H9 (cell line): ENCODE measurements at regions not wholly inside any gene's neighbourhood (a gene's known extent, or its start where the extent isn't known, plus 50 kb on each side); places are given as distances from the start of the nearest gene placed in this dataset.
"Not testable (repeated sequence)": the region's sequence is repeated elsewhere in the genome, so short reads cannot be mapped to it uniquely, and the experiment has no call there.

Experiments used
- DNase-seq: peaks from one replicate; pipeline ENCODE4 v3.0.0-alpha.2; 2017
- H2AFZ ChIP-seq: one replicate; pipeline ENCODE4 v1.6.1; 2013; ENCODE audit warnings: mild to moderate bottlenecking, low read length, control low read depth, moderate library complexity
- H2AK5ac ChIP-seq: 2 replicates; pipeline ENCODE4 v1.6.1; 2013; ENCODE audit warnings: low read length, control low read depth, mixed read lengths; ENCODE audit not compliant: insufficient read length
- H2BK120ac ChIP-seq: one replicate; pipeline ENCODE4 v1.6.1; 2013; ENCODE audit warnings: low read depth, mild to moderate bottlenecking, low read length, control low read depth, inconsistent platforms; ENCODE audit not compliant: poor library complexity, severe bottlenecking
- H2BK12ac ChIP-seq: 2 replicates; pipeline ENCODE4 v1.6.1; 2013; ENCODE audit warnings: low read length, control low read depth, mixed read lengths, low read depth; ENCODE audit not compliant: insufficient read length
- H2BK15ac ChIP-seq: 2 replicates; pipeline ENCODE4 v1.6.1; 2013; ENCODE audit warnings: low read depth, low read length, control low read depth
- H2BK20ac ChIP-seq: one replicate; pipeline ENCODE4 v1.6.1; 2013; ENCODE audit warnings: low read depth, mild to moderate bottlenecking, low read length, control low read depth, inconsistent platforms; ENCODE audit not compliant: poor library complexity, severe bottlenecking
- H2BK5ac ChIP-seq: 2 replicates; pipeline ENCODE4 v1.6.1; 2013; ENCODE audit warnings: low read length, control low read depth, mixed read lengths; ENCODE audit not compliant: insufficient read length
- H3K14ac ChIP-seq: 2 replicates; pipeline ENCODE4 v1.6.1; 2013; ENCODE audit warnings: low read length, control low read depth; ENCODE audit not compliant: insufficient read depth
- H3K18ac ChIP-seq: 2 replicates; pipeline ENCODE4 v1.6.1; 2013; ENCODE audit warnings: low read depth, mild to moderate bottlenecking, mixed read lengths, low read length, control low read depth; ENCODE audit not compliant: insufficient read length
- H3K23ac ChIP-seq: 2 replicates; pipeline ENCODE4 v1.6.1; 2013; ENCODE audit warnings: low read length, control low read depth, mixed read lengths, low read depth; ENCODE audit not compliant: insufficient read length
- H3K23me2 ChIP-seq: 2 replicates; pipeline ENCODE4 v1.6.1; 2013; ENCODE audit warnings: low read depth, mild to moderate bottlenecking, mixed read lengths, low read length, control low read depth; ENCODE audit not compliant: insufficient read length, poor library complexity, severe bottlenecking
- H3K27ac ChIP-seq: 2 replicates; pipeline ENCODE4 v1.5.1; 2013; ENCODE audit warnings: low read length, control low read depth, mixed read lengths, low read depth; ENCODE audit not compliant: insufficient read length
- H3K27me3 ChIP-seq: 2 replicates; pipeline ENCODE4 v1.6.1; 2013; ENCODE audit warnings: low read length, control low read depth, inconsistent platforms; ENCODE audit not compliant: insufficient read depth
- H3K4ac ChIP-seq: 2 replicates; pipeline ENCODE4 v1.6.1; 2013; ENCODE audit warnings: low read depth, mild to moderate bottlenecking, control low read depth, inconsistent platforms, low read length, moderate library complexity
- H3K4me1 ChIP-seq: 2 replicates; pipeline ENCODE4 v1.6.1; 2013; ENCODE audit warnings: low read length, control low read depth, inconsistent platforms; ENCODE audit not compliant: insufficient read depth
- H3K4me2 ChIP-seq: 2 replicates; pipeline ENCODE4 v1.6.1; 2013; ENCODE audit warnings: low read length, control low read depth, mixed read lengths; ENCODE audit not compliant: insufficient read length, insufficient read depth
- H3K56ac ChIP-seq: 2 replicates; pipeline ENCODE4 v1.6.1; 2013; ENCODE audit warnings: low read depth, mild to moderate bottlenecking, mixed read lengths, low read length, control low read depth; ENCODE audit not compliant: insufficient read length
- H3K79me1 ChIP-seq: 2 replicates; pipeline ENCODE4 v1.6.1; 2013; ENCODE audit warnings: low read depth, mild to moderate bottlenecking, moderate library complexity, low read length, control low read depth, inconsistent platforms; ENCODE audit not compliant: insufficient read depth, poor library complexity, severe bottlenecking
- H3K79me2 ChIP-seq: 2 replicates; pipeline ENCODE4 v1.6.1; 2013; ENCODE audit warnings: low read length, control low read depth, inconsistent platforms; ENCODE audit not compliant: insufficient read depth
- H3K9ac ChIP-seq: 2 replicates; pipeline ENCODE4 v1.6.1; 2013; ENCODE audit warnings: low read length, control low read depth, mixed read lengths; ENCODE audit not compliant: insufficient read length; ENCODE audit errors: extremely low read depth
- H3K9me3 ChIP-seq: one replicate; pipeline ENCODE4 v1.6.1; 2013; ENCODE audit warnings: low read depth, low read length, inconsistent platforms; ENCODE audit not compliant: control insufficient read depth
- H3T11ph ChIP-seq: one replicate; pipeline ENCODE4 v1.6.1; 2013; ENCODE audit warnings: mild to moderate bottlenecking, low read length, control low read depth, inconsistent platforms
- H4K20me1 ChIP-seq: one replicate; pipeline ENCODE4 v1.6.1; 2013; ENCODE audit not compliant: control insufficient read depth, insufficient read length, insufficient read depth
- H4K5ac ChIP-seq: 2 replicates; pipeline ENCODE4 v1.6.1; 2013; ENCODE audit warnings: low read depth, mild to moderate bottlenecking, mixed read lengths, low read length, control low read depth; ENCODE audit not compliant: insufficient read length
- H4K8ac ChIP-seq: replicated peaks from 2 replicates; pipeline ENCODE4 v1.6.1; 2013; ENCODE audit warnings: low read length, control low read depth, mixed read lengths, low read depth; ENCODE audit not compliant: insufficient read length
- H4K91ac ChIP-seq: 2 replicates; pipeline ENCODE4 v1.6.1; 2013; ENCODE audit warnings: low read depth, mild to moderate bottlenecking, moderate library complexity, mixed read lengths, low read length, control low read depth; ENCODE audit not compliant: insufficient read length
- H3K27ac Mint-ChIP-seq, 3 experiments: 2 replicates in 2 of 3; 3 replicates in 1 of 3; pipeline ENCODE4 v1.8.0; 2020 to 2021; ENCODE audit warnings: mixed read lengths in 3 of 3, mild to moderate bottlenecking in 1 of 3, moderate library complexity in 1 of 3
- H3K27me3 Mint-ChIP-seq: 2 replicates; pipeline ENCODE4 v1.8.0; 2021; ENCODE audit warnings: low read depth, mild to moderate bottlenecking, moderate library complexity, mixed read lengths
- H3K36me3 Mint-ChIP-seq, 3 experiments: 2 replicates in 2 of 3; 3 replicates in 1 of 3; pipeline ENCODE4 v1.8.0; 2020 to 2021; ENCODE audit warnings: low read depth in 3 of 3, mixed read lengths in 3 of 3; ENCODE audit not compliant: insufficient read depth in 1 of 3
- H3K4me1 Mint-ChIP-seq, 2 experiments: 2 replicates each; pipeline ENCODE4 v1.8.0; 2020; ENCODE audit warnings: mixed read lengths in 2 of 2
- H3K4me3 Mint-ChIP-seq, 2 experiments: 2 replicates in 1 of 2; 3 replicates in 1 of 2; pipeline ENCODE4 v1.8.0; 2020 to 2021; ENCODE audit warnings: mild to moderate bottlenecking in 2 of 2, mixed read lengths in 2 of 2, moderate library complexity in 1 of 2
- H3K9me3 Mint-ChIP-seq, 2 experiments: 2 replicates in 1 of 2; 3 replicates in 1 of 2; pipeline ENCODE4 v1.8.0; 2020; ENCODE audit warnings: mild to moderate bottlenecking in 2 of 2, mixed read lengths in 2 of 2, moderate library complexity in 1 of 2
- WGBS: extraction: QIAGEN DNeasy Blood & Tissue Kit; methylation state at CpG from one replicate; pipeline ENCODE4 v1.1.7; 2013; ENCODE audit warnings: missing lambda C conversion rate, low lambda C conversion rate, mixed read lengths; ENCODE audit not compliant: insufficient read length; ENCODE audit errors: extremely low coverage; 5-methylcytosine and 5-hydroxymethylcytosine counted together
- TF ChIP-seq, protein P1 (sequence below): fragments of 200-600 bp; sonication (generic); conservative IDR thresholded peaks from 3 replicates; pipeline ENCODE4 v1.8.0; 2021; ENCODE audit warnings: antibody characterized with exemption, mild to moderate bottlenecking

DNA sequence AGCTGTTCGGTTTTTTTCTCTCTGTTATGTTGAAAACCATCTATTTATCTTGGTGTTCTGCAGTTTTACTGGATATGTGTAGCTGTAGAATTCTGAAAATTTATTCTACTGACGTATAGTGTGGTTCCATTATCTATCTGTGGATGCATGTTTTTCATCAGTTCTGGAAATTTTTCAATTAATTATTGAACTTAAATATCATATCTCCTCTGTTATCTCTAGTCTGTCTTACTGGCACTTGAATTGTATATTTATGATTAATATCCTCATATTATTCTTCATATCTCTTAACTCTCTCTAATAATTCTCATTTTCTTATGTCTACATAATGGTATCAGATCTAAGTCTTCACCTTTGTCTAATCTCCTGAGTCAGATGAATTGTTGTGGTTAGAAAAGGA is 501.7 kb downstream of the STK39 start:
- Histone ChIP-seq H3K4ac (no peak overlapping the region), H3K9ac (no peak overlapping the region)

DNA sequence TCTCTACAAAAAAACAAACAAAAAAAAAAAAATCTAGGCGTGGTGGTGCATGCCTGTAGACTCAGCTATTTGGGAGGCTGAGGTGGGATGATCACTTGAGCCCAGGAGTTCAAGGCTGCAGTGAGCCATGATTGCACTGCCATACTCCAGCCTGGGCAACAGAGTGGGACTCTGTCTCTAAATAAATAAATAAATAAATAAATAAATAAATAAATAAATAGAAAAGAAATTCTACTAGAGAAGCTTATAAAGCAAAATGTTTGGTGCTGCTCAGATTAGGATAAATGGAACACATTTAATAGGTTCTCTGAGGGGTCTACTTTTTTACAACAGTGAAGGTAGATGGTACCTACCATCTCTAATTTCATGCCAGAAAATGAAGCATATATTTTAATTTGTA is 507.5 kb downstream of the STK39 start:
- H2AK5ac ChIP-seq, H3K4ac ChIP-seq, H2BK15ac ChIP-seq, H2BK5ac ChIP-seq, H3K9ac ChIP-seq, H3K4me2 ChIP-seq, H3K18ac ChIP-seq, H3K9me3 Mint-ChIP-seq, H2BK120ac ChIP-seq, H3K9me3 ChIP-seq, H3K23me2 ChIP-seq, H2BK12ac ChIP-seq, H4K91ac ChIP-seq, H3T11ph ChIP-seq, H3K27ac ChIP-seq, H4K8ac ChIP-seq, H3K27me3 ChIP-seq, H3K56ac ChIP-seq, H4K5ac ChIP-seq, H3K4me1 Mint-ChIP-seq, H3K14ac ChIP-seq, H2AFZ ChIP-seq, H3K36me3 Mint-ChIP-seq, DNase-seq, H2BK20ac ChIP-seq, H3K4me3 Mint-ChIP-seq, H3K23ac ChIP-seq, H3K79me2 ChIP-seq, H4K20me1 ChIP-seq, H3K27me3 Mint-ChIP-seq, H3K4me1 ChIP-seq, H3K79me1 ChIP-seq, H3K27ac Mint-ChIP-seq: not testable (repeated sequence)
- WGBS: no CpG with 5 or more reads among the region's 1 CpG

More for the DNA sequence above, 501.7 kb downstream of the STK39 start:
- Histone ChIP-seq H3K27me3 (no peaks in the 10 kb centered on the region), H4K5ac (no peak overlapping the region), H3T11ph (no peak overlapping the region), H4K20me1 (no peaks in the 10 kb centered on the region), H3K4me1 (no peaks in the 10 kb centered on the region), H2BK15ac (no peak overlapping the region), H2AFZ (no peak overlapping the region), H3K4me2 (no peak overlapping the region), H4K91ac (no peak overlapping the region), H2BK120ac (no peak overlapping the region), H3K9me3 (no peaks in the 10 kb centered on the region), H3K56ac (no peak overlapping the region), H3K23me2 (no peaks in the 10 kb centered on the region), H2BK20ac (no peak overlapping the region), H3K23ac (no peak overlapping the region), H2BK12ac (no peak overlapping the region), H3K79me2 (peaks cover 1% of the 10 kb centered on the region; the same call in 1 of the 2 replicates), H3K27ac (no peak overlapping the region), H2BK5ac (no peak overlapping the region), H3K18ac (no peak overlapping the region), H3K14ac (no peak overlapping the region), H3K79me1 (no peaks in the 10 kb centered on the region), H2AK5ac (no peak overlapping the region), H4K8ac (no peak overlapping the region)
- Mint-ChIP-seq H3K27ac (no peak overlapping the region), H3K4me3 (no peak overlapping the region), H3K27me3 (no peaks in the 10 kb centered on the region), H3K9me3 (no peaks in the 10 kb centered on the region), H3K4me1 (peaks cover 10 to 12% of the 10 kb centered on the region in 2 experiments), H3K36me3 (no peaks in the 10 kb centered on the region)
- TF ChIP-seq, protein P1, sequence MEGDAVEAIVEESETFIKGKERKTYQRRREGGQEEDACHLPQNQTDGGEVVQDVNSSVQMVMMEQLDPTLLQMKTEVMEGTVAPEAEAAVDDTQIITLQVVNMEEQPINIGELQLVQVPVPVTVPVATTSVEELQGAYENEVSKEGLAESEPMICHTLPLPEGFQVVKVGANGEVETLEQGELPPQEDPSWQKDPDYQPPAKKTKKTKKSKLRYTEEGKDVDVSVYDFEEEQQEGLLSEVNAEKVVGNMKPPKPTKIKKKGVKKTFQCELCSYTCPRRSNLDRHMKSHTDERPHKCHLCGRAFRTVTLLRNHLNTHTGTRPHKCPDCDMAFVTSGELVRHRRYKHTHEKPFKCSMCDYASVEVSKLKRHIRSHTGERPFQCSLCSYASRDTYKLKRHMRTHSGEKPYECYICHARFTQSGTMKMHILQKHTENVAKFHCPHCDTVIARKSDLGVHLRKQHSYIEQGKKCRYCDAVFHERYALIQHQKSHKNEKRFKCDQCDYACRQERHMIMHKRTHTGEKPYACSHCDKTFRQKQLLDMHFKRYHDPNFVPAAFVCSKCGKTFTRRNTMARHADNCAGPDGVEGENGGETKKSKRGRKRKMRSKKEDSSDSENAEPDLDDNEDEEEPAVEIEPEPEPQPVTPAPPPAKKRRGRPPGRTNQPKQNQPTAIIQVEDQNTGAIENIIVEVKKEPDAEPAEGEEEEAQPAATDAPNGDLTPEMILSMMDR: no peak
- DNase-seq: no peak
- WGBS: no CpG with 5 or more reads among the region's 2 CpGs
